OCI-LY3 (cell line): ENCODE measurements at regions not wholly inside any gene's neighbourhood (a gene's known extent, or its start where the extent isn't known, plus 50 kb on each side); places are given as distances from the start of the nearest gene placed in this dataset.

Experiments used
- H2AFZ ChIP-seq: fragments of 200-600, 300-600 bp; shearing (Covaris generic); 2 replicates; pipeline ENCODE4 v1.6.0; 2014; ENCODE audit warnings: antibody characterized with exemption, low read depth, low read length
- H3K27ac ChIP-seq: fragments of 200-600, 300-600 bp; sonication (generic); 2 replicates; pipeline ENCODE4 v1.5.1; 2014; ENCODE audit warnings: mild to moderate bottlenecking, low read length, moderate library complexity, mixed read lengths
- H3K27me3 ChIP-seq: fragments of 200-600, 300-600 bp; sonication (generic); 2 replicates; pipeline ENCODE4 v1.6.1; 2014; ENCODE audit warnings: low read depth, low read length, mixed read lengths
- H3K36me3 ChIP-seq: fragments of 200-600, 300-600 bp; sonication (generic); replicated peaks from 2 replicates; pipeline ENCODE3; 2014; ENCODE audit warnings: low read depth, low read length, mixed read lengths
- H3K4me1 ChIP-seq: fragments of 300-600, 200-600 bp; sonication (generic); 2 replicates; pipeline ENCODE4 v1.6.1; 2014; ENCODE audit warnings: low read length, mixed read lengths
- H3K4me2 ChIP-seq: fragments of 200-600, 300-600 bp; sonication (generic); 2 replicates; pipeline ENCODE4 v1.6.1; 2014; ENCODE audit warnings: low read length, mixed read lengths
- H3K4me3 ChIP-seq: fragments of 300-600, 200-600 bp; sonication (generic); 2 replicates; pipeline ENCODE4 v1.5.1; 2014; ENCODE audit warnings: antibody characterized with exemption, mild to moderate bottlenecking, low read length, moderate library complexity
- H3K79me2 ChIP-seq: fragments of 300-600, 200-600 bp; shearing (Covaris generic); 2 replicates; pipeline ENCODE4 v1.6.1; 2014; ENCODE audit warnings: mild to moderate bottlenecking, low read length, mixed read lengths
- H3K9ac ChIP-seq: fragments of 300-600, 200-600 bp; shearing (Covaris generic); 2 replicates; pipeline ENCODE4 v1.6.0; 2014; ENCODE audit warnings: mild to moderate bottlenecking, low read length, moderate library complexity
- H3K9me3 ChIP-seq: fragments of 200-600, 300-600 bp; shearing (Covaris generic); 2 replicates; pipeline ENCODE4 v1.6.1; 2014; ENCODE audit warnings: low read length, mixed read lengths; ENCODE audit not compliant: insufficient read depth
- H4K20me1 ChIP-seq: fragments of 200-600, 300-600 bp; sonication (generic); 2 replicates; pipeline ENCODE4 v1.6.1; 2016; ENCODE audit warnings: low read length, mixed read lengths; ENCODE audit not compliant: insufficient read depth
- EZH2phosphoT487 ChIP-seq: fragments of 200-600 bp; shearing (Covaris generic); IDR thresholded peaks from 2 replicates; pipeline ENCODE4 v1.6.1; 2018; ENCODE audit warnings: antibody characterized with exemption, mixed run types, low read depth
- TF ChIP-seq, protein P1 (sequence below): fragments of 200-600, 300-600 bp; sonication (generic); IDR thresholded peaks from 2 replicates; pipeline ENCODE4 v1.5.1; 2014; ENCODE audit warnings: antibody characterized with exemption, low read length, low read depth

DNA sequence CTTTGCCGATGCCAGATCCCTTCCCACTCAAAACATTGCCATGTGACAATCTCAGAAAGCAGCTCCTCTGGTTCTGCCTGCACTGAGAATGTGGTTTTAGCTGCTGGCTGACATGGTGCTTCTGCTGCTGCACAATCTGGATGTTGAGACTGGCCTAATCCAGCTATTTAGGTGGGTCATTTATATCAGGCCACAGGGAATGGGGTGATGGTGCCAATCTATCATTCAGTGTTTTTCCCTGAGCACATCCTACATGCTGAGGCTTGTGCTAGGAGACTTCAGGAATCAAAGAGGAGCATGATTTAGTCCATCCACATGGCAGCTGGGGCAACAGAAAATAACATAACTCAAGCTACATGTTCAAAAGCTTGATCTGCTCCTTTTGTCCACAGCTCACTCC is 144.7 kb downstream of the CYRIA start:
- H3K27me3 ChIP-seq = peaks cover 62% of the 10 kb centered on the region
- H3K4me1 ChIP-seq = 0 out of 2 replicates have a peak, but pooled peaks cover 4% of the 10 kb centered on the region
- no peak overlapping the region for H3K4me2 ChIP-seq
- no peaks in the 10 kb centered on the region for H3K36me3 ChIP-seq
- no peaks in the 10 kb centered on the region for H3K9me3 ChIP-seq
- H2AFZ ChIP-seq = no peak overlapping the region
- no peak overlapping the region for H3K4me3 ChIP-seq
- H3K79me2 ChIP-seq = no peaks in the 10 kb centered on the region
- H3K27ac ChIP-seq = no peak overlapping the region
- TF ChIP-seq, protein P1, sequence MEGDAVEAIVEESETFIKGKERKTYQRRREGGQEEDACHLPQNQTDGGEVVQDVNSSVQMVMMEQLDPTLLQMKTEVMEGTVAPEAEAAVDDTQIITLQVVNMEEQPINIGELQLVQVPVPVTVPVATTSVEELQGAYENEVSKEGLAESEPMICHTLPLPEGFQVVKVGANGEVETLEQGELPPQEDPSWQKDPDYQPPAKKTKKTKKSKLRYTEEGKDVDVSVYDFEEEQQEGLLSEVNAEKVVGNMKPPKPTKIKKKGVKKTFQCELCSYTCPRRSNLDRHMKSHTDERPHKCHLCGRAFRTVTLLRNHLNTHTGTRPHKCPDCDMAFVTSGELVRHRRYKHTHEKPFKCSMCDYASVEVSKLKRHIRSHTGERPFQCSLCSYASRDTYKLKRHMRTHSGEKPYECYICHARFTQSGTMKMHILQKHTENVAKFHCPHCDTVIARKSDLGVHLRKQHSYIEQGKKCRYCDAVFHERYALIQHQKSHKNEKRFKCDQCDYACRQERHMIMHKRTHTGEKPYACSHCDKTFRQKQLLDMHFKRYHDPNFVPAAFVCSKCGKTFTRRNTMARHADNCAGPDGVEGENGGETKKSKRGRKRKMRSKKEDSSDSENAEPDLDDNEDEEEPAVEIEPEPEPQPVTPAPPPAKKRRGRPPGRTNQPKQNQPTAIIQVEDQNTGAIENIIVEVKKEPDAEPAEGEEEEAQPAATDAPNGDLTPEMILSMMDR = no peak
- no peak for TF ChIP-seq EZH2phosphoT487
- H4K20me1 ChIP-seq = no peaks in the 10 kb centered on the region
- no peak overlapping the region for H3K9ac ChIP-seq

GRCh38 chr2:16515696-16516095 is 149.9 kb downstream of the CYRIA start:
- TF ChIP-seq, protein P1 = no peak
- TF ChIP-seq EZH2phosphoT487 = no peak
- Histone ChIP-seq H3K4me2 (no peak overlapping the region), H3K4me3 (no peak overlapping the region), H3K9ac (no peak overlapping the region), H3K27me3 (peaks cover 77% of the 10 kb centered on the region), H3K27ac (no peak overlapping the region), H3K36me3 (no peaks in the 10 kb centered on the region), H3K4me1 (no peaks in the 10 kb centered on the region), H3K9me3 (no peaks in the 10 kb centered on the region), H4K20me1 (no peaks in the 10 kb centered on the region), H2AFZ (no peak overlapping the region), H3K79me2 (no peaks in the 10 kb centered on the region)

DNA sequence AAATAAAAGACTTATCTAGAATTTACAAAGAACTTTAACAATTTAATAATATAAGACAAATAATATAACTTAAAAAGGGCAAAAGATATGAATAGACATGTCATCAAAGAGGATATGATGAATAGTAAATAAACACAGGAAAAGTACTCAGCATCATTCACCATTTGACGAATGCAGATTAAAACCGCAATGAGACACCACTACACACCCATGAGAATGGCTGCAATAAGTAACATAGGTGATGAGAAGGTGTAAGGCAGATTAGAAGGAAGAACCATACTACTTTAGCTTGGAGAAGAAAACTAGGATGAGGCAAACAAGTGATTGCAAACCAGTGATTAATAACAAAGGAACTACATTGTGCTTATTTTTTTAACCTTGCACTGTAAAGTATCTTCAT is 152.0 kb downstream of the CYRIA start:
- Histone ChIP-seq H3K4me3 (no peak overlapping the region), H3K79me2 (no peaks in the 10 kb centered on the region), H3K36me3 (no peaks in the 10 kb centered on the region), H3K4me2 (no peak overlapping the region), H3K27ac (no peak overlapping the region), H3K4me1 (no peaks in the 10 kb centered on the region), H3K9me3 (no peaks in the 10 kb centered on the region), H2AFZ (no peak overlapping the region), H3K9ac (no peak overlapping the region), H3K27me3 (peaks cover 70% of the 10 kb centered on the region), H4K20me1 (no peaks in the 10 kb centered on the region)
- TF ChIP-seq, protein P1 = no peak
- TF ChIP-seq EZH2phosphoT487 = no peak

DNA sequence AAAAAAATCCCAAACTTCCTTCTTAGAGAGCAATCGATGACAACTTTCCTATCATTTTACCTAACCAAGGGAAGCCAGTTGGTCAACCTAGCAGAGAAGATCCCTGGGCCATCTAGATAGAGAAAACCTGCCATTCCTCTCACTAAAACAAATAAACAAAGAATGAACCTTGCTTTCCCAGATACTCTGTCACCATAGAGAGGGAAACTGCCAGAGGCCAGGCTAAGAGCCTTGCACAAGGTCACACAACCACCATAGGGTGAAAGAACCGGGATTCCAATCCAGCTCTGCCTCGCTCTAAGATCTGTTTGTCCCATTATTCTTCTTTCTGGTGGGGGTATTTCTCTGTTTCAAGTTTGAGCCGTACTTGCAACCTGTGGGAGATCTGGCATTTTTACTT is 154.6 kb downstream of the CYRIA start:
- no peaks in the 10 kb centered on the region for H4K20me1 ChIP-seq
- peaks cover 7% of the 10 kb centered on the region; the same call in 1 of the 2 replicates for H3K4me1 ChIP-seq
- H3K4me3 ChIP-seq = no peak overlapping the region
- H3K9ac ChIP-seq = no peak overlapping the region
- H3K27ac ChIP-seq = no peak overlapping the region
- H3K36me3 ChIP-seq = no peaks in the 10 kb centered on the region
- no peak overlapping the region for H2AFZ ChIP-seq
- peaks cover 60% of the 10 kb centered on the region for H3K27me3 ChIP-seq
- TF ChIP-seq EZH2phosphoT487 = no peak
- TF ChIP-seq, protein P1 = no peak
- no peak overlapping the region for H3K4me2 ChIP-seq
- no peaks in the 10 kb centered on the region for H3K79me2 ChIP-seq
- H3K9me3 ChIP-seq = no peaks in the 10 kb centered on the region
